ENCODE measurements at regions not wholly inside any gene's neighbourhood (a gene's known extent, or its start where the extent isn't known, plus 50 kb on each side); places are given as distances from the start of the nearest gene placed in this dataset.
"Not testable (repeated sequence)": the region's sequence is repeated elsewhere in the genome, so short reads cannot be mapped to it uniquely, and the experiment has no call there.

- not testable (repeated sequence) for H3K27me3 ChIP-seq (ENCODE audit: insufficient read depth, low read length); H3K27ac ChIP-seq (ENCODE audit: low read depth, low read length); H3K9me3 ChIP-seq (ENCODE audit: low read depth, low read length); H3K4me3 ChIP-seq (ENCODE audit: insufficient read depth, low read length); H3K4me1 ChIP-seq (ENCODE audit: insufficient read depth, low read length); H3K36me3 ChIP-seq (ENCODE audit: insufficient read depth, low read length); DNase-seq (ENCODE audit: insufficient read length, low spot score, missing footprints); H3K4me2 ChIP-seq (ENCODE audit: insufficient read depth, low read length); H3K79me2 ChIP-seq (ENCODE audit: insufficient read depth, low read length); H4K20me1 ChIP-seq (ENCODE audit: insufficient read depth, low read length); H2AFZ ChIP-seq (ENCODE audit: low read length)
These were observed 57.0 kb upstream of the NEUROD1 start for GRCh38 chr2:181737302-181737701.

DNA sequence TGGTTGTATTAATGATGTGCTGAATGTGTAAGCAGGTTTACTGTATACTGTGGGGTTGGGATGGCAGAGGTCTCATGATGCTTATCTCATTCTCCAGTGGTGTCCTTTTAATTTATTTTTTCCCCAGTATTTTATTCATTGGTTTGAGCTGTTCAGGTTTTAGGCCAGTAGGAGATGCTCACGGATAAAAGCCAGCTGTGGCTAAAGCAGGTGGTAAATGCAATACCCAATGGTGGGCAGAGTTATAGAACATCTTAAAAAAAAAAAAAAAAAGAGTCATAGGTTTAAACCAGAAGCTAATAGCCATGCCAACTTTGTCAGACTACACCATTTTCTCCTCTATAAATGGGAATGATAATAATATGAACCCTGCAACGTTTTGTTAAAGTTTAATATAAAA is 57.8 kb upstream of the NEUROD1 start:
- Histone ChIP-seq H3K79me2 (ENCODE audit: insufficient read depth, low read length) (no peaks in the 10 kb centered on the region), H3K27ac (ENCODE audit: low read depth, low read length) (no peak overlapping the region), H3K27me3 (ENCODE audit: insufficient read depth, low read length) (peaks cover 2% of the 10 kb centered on the region), H3K9me3 (ENCODE audit: low read depth, low read length) (no peaks in the 10 kb centered on the region), H3K36me3 (ENCODE audit: insufficient read depth, low read length) (no peaks in the 10 kb centered on the region), H4K20me1 (ENCODE audit: insufficient read depth, low read length) (no peaks in the 10 kb centered on the region), H2AFZ (ENCODE audit: low read length) (no peak overlapping the region), H3K4me3 (ENCODE audit: insufficient read depth, low read length) (no peak overlapping the region), H3K4me2 (ENCODE audit: insufficient read depth, low read length) (no peak overlapping the region), H3K4me1 (ENCODE audit: insufficient read depth, low read length) (peaks cover 9% of the 10 kb centered on the region)
- DNase-seq (ENCODE audit: insufficient read length, low spot score, missing footprints): no peak
- TF ChIP-seq, protein P1, sequence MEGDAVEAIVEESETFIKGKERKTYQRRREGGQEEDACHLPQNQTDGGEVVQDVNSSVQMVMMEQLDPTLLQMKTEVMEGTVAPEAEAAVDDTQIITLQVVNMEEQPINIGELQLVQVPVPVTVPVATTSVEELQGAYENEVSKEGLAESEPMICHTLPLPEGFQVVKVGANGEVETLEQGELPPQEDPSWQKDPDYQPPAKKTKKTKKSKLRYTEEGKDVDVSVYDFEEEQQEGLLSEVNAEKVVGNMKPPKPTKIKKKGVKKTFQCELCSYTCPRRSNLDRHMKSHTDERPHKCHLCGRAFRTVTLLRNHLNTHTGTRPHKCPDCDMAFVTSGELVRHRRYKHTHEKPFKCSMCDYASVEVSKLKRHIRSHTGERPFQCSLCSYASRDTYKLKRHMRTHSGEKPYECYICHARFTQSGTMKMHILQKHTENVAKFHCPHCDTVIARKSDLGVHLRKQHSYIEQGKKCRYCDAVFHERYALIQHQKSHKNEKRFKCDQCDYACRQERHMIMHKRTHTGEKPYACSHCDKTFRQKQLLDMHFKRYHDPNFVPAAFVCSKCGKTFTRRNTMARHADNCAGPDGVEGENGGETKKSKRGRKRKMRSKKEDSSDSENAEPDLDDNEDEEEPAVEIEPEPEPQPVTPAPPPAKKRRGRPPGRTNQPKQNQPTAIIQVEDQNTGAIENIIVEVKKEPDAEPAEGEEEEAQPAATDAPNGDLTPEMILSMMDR (IDR thresholded peaks at IDR 0.05; ENCODE audit: extremely low read depth, low read depth, low read length): peak; percentile 42

DNA sequence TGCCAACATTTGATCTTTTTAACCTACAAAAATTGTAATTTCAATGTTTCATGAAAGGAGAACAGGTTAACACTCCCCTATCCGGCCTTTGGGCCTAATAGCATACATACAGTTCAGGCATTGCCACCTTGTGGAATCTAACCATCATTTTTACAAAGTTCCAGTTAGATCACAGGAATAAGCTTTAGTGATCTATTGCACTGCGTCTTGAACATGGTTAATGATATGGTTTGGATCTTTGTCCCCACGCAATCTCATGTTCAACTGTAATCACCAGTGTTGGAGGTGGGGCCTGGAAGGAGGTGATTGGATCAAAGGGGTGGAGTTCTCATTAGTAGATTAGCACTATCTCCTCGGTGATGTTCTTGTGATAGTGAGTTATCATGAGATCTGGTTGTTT is 58.2 kb upstream of the NEUROD1 start:
- Histone ChIP-seq H3K4me1 (ENCODE audit: insufficient read depth, low read length) (peaks cover 12% of the 10 kb centered on the region), H3K27ac (ENCODE audit: low read depth, low read length) (no peak overlapping the region), H3K9me3 (ENCODE audit: low read depth, low read length) (no peaks in the 10 kb centered on the region), H3K4me2 (ENCODE audit: insufficient read depth, low read length) (no peak overlapping the region), H3K79me2 (ENCODE audit: insufficient read depth, low read length) (no peaks in the 10 kb centered on the region), H3K36me3 (ENCODE audit: insufficient read depth, low read length) (no peaks in the 10 kb centered on the region), H2AFZ (ENCODE audit: low read length) (no peak overlapping the region), H3K27me3 (ENCODE audit: insufficient read depth, low read length) (peaks cover 2% of the 10 kb centered on the region), H4K20me1 (ENCODE audit: insufficient read depth, low read length) (no peaks in the 10 kb centered on the region), H3K4me3 (ENCODE audit: insufficient read depth, low read length) (no peak overlapping the region)
- TF ChIP-seq, protein P1 (IDR thresholded peaks at IDR 0.05; ENCODE audit: extremely low read depth, low read depth, low read length): no peak
- DNase-seq (ENCODE audit: insufficient read length, low spot score, missing footprints): no peak

DNA sequence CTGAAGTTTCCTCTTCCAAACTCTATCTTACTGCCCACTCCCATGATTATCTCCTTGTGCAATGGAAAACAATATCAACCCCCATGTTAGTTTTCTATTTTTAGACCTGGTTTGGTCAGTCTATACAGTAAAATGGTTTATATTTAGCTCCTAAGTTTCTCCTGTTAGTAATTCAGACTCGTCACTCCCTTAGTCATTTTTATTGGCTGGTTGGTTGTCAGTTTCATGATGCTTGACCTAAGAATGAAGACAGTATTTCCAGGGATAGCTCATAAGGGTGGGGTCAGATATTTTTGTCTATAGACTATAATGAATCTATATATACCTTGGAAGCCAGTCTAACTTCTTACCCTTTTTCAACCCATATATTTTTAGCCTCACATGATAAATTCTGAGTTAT is 61.4 kb upstream of the NEUROD1 start:
- peaks cover 16% of the 10 kb centered on the region for H3K4me1 ChIP-seq (ENCODE audit: insufficient read depth, low read length)
- no peaks in the 10 kb centered on the region for H3K79me2 ChIP-seq (ENCODE audit: insufficient read depth, low read length)
- no peaks in the 10 kb centered on the region for H4K20me1 ChIP-seq (ENCODE audit: insufficient read depth, low read length)
- TF ChIP-seq, protein P1 (IDR thresholded peaks at IDR 0.05; ENCODE audit: extremely low read depth, low read depth, low read length): no peak
- H3K4me3 ChIP-seq (ENCODE audit: insufficient read depth, low read length): no peak overlapping the region
- no peaks in the 10 kb centered on the region for H3K27me3 ChIP-seq (ENCODE audit: insufficient read depth, low read length)
- H3K27ac ChIP-seq (ENCODE audit: low read depth, low read length): peak overlapping the region; percentile 21
- no peak overlapping the region for H3K4me2 ChIP-seq (ENCODE audit: insufficient read depth, low read length)
- H3K36me3 ChIP-seq (ENCODE audit: insufficient read depth, low read length): no peaks in the 10 kb centered on the region
- peak; percentile 91 for DNase-seq (ENCODE audit: insufficient read length, low spot score, missing footprints)
- no peak overlapping the region for H2AFZ ChIP-seq (ENCODE audit: low read length)
- H3K9me3 ChIP-seq (ENCODE audit: low read depth, low read length): no peaks in the 10 kb centered on the region
